Suprapubic skin (tissue), 4 donors: ENCODE measurements at regions not wholly inside any gene's neighbourhood (a gene's known extent, or its start where the extent isn't known, plus 50 kb on each side); places are given as distances from the start of the nearest gene placed in this dataset.

Experiments
- CTCF ChIP-seq, 2 donors: fragments of 200-600 bp in 1 of 2; fragments of 450-650 bp in 1 of 2; sonication (generic) in 1 of 2; IDR thresholded peaks; one replicate each; pipeline ENCODE4 v1.5.1; 2016 to 2019; ENCODE audit warnings: antibody characterized with exemption in 2 of 2, mild to moderate bottlenecking in 1 of 2, moderate library complexity in 1 of 2
- POLR2A ChIP-seq, 2 donors: fragments of 450-650 bp; IDR thresholded peaks; one replicate each; pipeline ENCODE4 v1.6.1; 2017; ENCODE audit warnings: antibody characterized with exemption in 2 of 2, mild to moderate bottlenecking in 2 of 2, moderate library complexity in 2 of 2
- POLR2AphosphoS5 ChIP-seq, 3 donors: sonication (generic); formaldehyde crosslinking; IDR thresholded peaks; one replicate each; pipeline ENCODE4 v1.6.1; 2017; ENCODE audit warnings: antibody characterized with exemption in 3 of 3

- no peak for TF ChIP-seq CTCF (IDR thresholded peaks at IDR 0.05)
- no peak for TF ChIP-seq POLR2A (IDR thresholded peaks at IDR 0.05)
- TF ChIP-seq POLR2AphosphoS5 (IDR thresholded peaks at IDR 0.05) = no peak
Measured at GRCh38 chr10:10891124-10892082, 126.3 kb upstream of the CELF2 start.
